ENCODE measurements at regions not wholly inside any gene's neighbourhood (a gene's known extent, or its start where the extent isn't known, plus 50 kb on each side); places are given as distances from the start of the nearest gene placed in this dataset.

DNA sequence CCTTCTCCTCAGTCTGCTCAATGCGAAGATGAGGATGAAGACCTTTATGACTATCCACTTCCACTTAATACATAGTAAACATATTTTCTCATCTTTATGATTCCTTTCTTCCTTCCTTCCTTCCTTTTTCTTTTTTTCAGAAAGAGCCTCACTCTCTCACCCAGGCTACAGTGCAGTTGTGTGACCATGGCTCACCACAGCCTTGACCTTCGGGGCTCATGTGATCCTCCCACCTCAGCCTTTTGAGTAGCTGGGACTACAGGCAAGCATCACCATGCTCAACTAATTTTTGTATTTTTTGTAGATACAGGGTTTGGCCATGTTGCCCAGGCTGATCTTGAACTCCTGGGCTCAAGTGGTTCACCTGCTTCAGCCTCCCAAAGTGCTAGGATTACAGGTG lies 52.0 kb upstream of the RAP2B start:
- no peak for FAIRE-seq
- 74 to 87% methylated on average over 2 of the region's 2 CpGs for WGBS, 2 donors
- ATAC-seq, result no peak
- intact Hi-C loops (cut with DNase I), result no loop called here
- no peaks in the 10 kb centered on the region for H3K9me3 ChIP-seq
- H3K4me3 ChIP-seq, result no peak overlapping the region
- TF ChIP-seq, protein P1, sequence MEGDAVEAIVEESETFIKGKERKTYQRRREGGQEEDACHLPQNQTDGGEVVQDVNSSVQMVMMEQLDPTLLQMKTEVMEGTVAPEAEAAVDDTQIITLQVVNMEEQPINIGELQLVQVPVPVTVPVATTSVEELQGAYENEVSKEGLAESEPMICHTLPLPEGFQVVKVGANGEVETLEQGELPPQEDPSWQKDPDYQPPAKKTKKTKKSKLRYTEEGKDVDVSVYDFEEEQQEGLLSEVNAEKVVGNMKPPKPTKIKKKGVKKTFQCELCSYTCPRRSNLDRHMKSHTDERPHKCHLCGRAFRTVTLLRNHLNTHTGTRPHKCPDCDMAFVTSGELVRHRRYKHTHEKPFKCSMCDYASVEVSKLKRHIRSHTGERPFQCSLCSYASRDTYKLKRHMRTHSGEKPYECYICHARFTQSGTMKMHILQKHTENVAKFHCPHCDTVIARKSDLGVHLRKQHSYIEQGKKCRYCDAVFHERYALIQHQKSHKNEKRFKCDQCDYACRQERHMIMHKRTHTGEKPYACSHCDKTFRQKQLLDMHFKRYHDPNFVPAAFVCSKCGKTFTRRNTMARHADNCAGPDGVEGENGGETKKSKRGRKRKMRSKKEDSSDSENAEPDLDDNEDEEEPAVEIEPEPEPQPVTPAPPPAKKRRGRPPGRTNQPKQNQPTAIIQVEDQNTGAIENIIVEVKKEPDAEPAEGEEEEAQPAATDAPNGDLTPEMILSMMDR (IDR thresholded peaks at IDR 0.05), result no peak
- H3K36me3 ChIP-seq, result no peaks in the 10 kb centered on the region
- no peak overlapping the region for H3K27ac ChIP-seq
- no peaks in the 10 kb centered on the region for H3K4me1 ChIP-seq
- H3K27me3 ChIP-seq, result no peaks in the 10 kb centered on the region
- no peak for DNase-seq

DNA sequence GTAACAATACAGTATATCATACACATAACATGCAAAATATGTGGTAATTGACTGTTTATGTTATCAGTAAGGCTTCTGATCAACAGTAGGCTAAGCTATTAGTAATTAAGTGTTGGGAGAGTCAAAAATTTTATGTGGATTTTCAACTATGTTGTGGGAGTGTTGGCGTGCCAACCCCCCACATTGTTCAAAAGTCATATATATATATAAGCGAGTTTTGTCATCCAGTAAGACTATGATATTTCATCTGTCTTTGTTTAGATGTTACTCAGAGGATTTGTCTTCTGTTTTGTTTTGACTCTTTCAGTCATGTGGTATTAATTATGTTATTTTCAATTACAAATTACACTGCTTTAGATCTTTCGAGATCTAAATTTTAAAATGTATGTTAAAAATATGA lies 51.0 kb upstream of the RAP2B start:
- Histone ChIP-seq H3K9me3 (no peaks in the 10 kb centered on the region), H3K4me1 (no peaks in the 10 kb centered on the region), H3K27ac (no peak overlapping the region), H3K27me3 (no peaks in the 10 kb centered on the region), H3K36me3 (no peaks in the 10 kb centered on the region), H3K4me3 (no peak overlapping the region)
- 82 to 88% methylated on average over 3 of the region's 3 CpGs for WGBS, 2 donors
- TF ChIP-seq, protein P1 (IDR thresholded peaks at IDR 0.05), result no peak
- DNase-seq (no peak), ATAC-seq (no peak), FAIRE-seq (no peak)
- intact Hi-C loops (cut with DNase I), result no loop called here
